ENCODE measurements at regions not wholly inside any gene's neighbourhood (a gene's known extent, or its start where the extent isn't known, plus 50 kb on each side); places are given as distances from the start of the nearest gene placed in this dataset.
"Not testable (repeated sequence)": the region's sequence is repeated elsewhere in the genome, so short reads cannot be mapped to it uniquely, and the experiment has no call there.

GRCh38 chr4:158122501-158122900, 50.3 kb downstream of the GASK1B start:
- ATAC-seq (ENCODE audit: low read depth in 2 of 2), result no peak
- Mint-ChIP-seq H3K9me3 (no peaks in the 10 kb centered on the region), H3K36me3 (no peaks in the 10 kb centered on the region), H3K4me3 (no peak overlapping the region), H3K27me3 (no peaks in the 10 kb centered on the region), H3K4me1 (no peaks in the 10 kb centered on the region), H3K27ac (no peak overlapping the region)
- no peak for DNase-seq

DNA sequence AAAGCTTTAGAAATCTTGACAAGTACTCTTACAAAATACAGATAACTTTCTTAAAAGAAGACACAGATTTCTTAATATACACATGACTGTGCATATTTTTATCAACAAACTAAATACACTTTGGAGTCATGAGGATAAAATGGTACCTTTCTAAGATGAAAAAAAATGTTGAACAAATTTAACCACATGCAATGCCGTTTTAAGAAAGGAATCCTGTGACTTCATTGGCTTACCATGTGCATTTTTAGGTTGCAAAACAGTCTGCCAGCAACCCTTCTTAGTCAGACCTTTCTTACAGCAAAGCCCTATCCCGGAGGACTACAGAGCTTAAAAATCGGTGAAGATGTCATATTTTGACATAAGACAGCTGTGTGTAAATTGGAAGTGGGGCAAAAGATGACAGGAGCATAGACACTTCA, 51.7 kb downstream of the GASK1B start:
- Mint-ChIP-seq H3K4me1 (no peaks in the 10 kb centered on the region), H3K4me3 (no peak overlapping the region), H3K27me3 (no peaks in the 10 kb centered on the region), H3K36me3 (no peaks in the 10 kb centered on the region), H3K9me3 (peaks cover 0 to 2% (median 0%) of the 10 kb centered on the region in 7 donors), H3K27ac (no peak overlapping the region)
- no peak for DNase-seq
- no peak for ATAC-seq (ENCODE audit: low read depth in 2 of 2)

- H3K36me3 Mint-ChIP-seq; H3K9me3 Mint-ChIP-seq; H3K27ac Mint-ChIP-seq; H3K27me3 Mint-ChIP-seq; H3K4me3 Mint-ChIP-seq; H3K4me1 Mint-ChIP-seq; ATAC-seq (ENCODE audit: low read depth in 2 of 2); DNase-seq: not testable (repeated sequence)
Observed at GRCh38 chr4:158120645-158121151, 52.1 kb downstream of the GASK1B start.

- no peak overlapping the region for H3K27ac Mint-ChIP-seq
- H3K9me3 Mint-ChIP-seq, result peaks cover 0 to 10% (median 2%) of the 10 kb centered on the region in 7 donors
- ATAC-seq (ENCODE audit: low read depth in 2 of 2) (no peak), DNase-seq (no peak)
- H3K36me3 Mint-ChIP-seq, result no peaks in the 10 kb centered on the region
- H3K4me3 Mint-ChIP-seq, result no peak overlapping the region
- no peaks in the 10 kb centered on the region for H3K4me1 Mint-ChIP-seq
- peaks cover 0 to 4% (median 0%) of the 10 kb centered on the region in 3 donors for H3K27me3 Mint-ChIP-seq
Observed at GRCh38 chr4:158112611-158113010, 60.2 kb downstream of the GASK1B start.

DNA sequence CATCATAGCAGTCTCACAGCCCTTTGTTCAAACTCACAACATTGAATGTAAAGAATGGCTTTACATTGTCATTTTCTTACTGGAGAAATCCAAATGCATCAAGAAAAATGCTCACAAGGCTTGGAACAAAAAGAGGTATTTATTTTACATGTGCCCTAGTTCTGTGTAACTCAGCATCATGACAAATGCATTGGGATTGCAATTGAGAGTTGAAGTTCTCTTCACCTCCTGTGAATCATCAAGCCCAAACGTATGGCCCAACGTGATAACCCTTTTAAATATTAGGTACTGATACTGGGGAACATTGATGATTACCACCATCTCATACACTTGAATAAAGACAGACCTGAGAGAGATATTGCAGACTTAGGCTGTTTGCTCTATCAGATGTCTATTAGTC, 61.6 kb downstream of the GASK1B start:
- Mint-ChIP-seq H3K36me3 (no peaks in the 10 kb centered on the region), H3K9me3 (peaks cover 0 to 8% (median 0%) of the 10 kb centered on the region in 7 donors), H3K27me3 (peaks cover 0 to 4% (median 0%) of the 10 kb centered on the region in 3 donors), H3K27ac (no peak overlapping the region), H3K4me1 (no peaks in the 10 kb centered on the region), H3K4me3 (no peak overlapping the region)
- ATAC-seq (ENCODE audit: low read depth in 2 of 2) (no peak), DNase-seq (no peak)

DNA sequence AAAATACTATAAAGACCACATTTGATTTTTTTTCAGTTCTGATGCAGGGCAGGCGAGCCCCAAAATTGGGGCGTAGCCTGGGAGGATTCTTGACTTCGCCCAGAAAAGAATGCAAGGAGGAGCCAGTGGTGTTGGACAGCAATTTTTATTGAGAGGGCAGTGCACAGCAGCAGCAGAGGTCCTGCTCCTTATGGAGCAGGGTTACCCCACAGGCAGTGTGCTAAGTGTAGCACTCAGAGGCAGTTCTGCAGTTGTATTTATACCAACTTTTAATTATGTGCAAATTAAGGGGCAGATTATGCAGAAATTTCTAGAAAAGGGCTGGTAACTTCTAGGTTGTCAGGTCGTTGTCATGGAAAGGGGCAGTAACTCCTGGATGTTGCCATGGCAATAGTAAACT, 69.9 kb downstream of the GASK1B start:
- Mint-ChIP-seq H3K27ac (peak overlapping the region in 1 of 6 donors; percentile 68), H3K36me3 (no peaks in the 10 kb centered on the region), H3K4me3 (no peak overlapping the region), H3K9me3 (peaks cover 0 to 5% (median 0%) of the 10 kb centered on the region in 7 donors), H3K4me1 (no peaks in the 10 kb centered on the region), H3K27me3 (no peaks in the 10 kb centered on the region)
- ATAC-seq (ENCODE audit: low read depth in 2 of 2) (no peak), DNase-seq (no peak)

- ATAC-seq (ENCODE audit: low read depth in 2 of 2), result no peak
- Mint-ChIP-seq H3K9me3 (peaks cover 0 to 5% (median 2%) of the 10 kb centered on the region in 7 donors), H3K36me3 (no peaks in the 10 kb centered on the region), H3K27ac (no peak overlapping the region), H3K4me3 (no peak overlapping the region), H3K27me3 (no peaks in the 10 kb centered on the region), H3K4me1 (no peaks in the 10 kb centered on the region)
- no peak for DNase-seq
Observed at GRCh38 chr4:158099686-158100085, 73.1 kb downstream of the GASK1B start.

DNA sequence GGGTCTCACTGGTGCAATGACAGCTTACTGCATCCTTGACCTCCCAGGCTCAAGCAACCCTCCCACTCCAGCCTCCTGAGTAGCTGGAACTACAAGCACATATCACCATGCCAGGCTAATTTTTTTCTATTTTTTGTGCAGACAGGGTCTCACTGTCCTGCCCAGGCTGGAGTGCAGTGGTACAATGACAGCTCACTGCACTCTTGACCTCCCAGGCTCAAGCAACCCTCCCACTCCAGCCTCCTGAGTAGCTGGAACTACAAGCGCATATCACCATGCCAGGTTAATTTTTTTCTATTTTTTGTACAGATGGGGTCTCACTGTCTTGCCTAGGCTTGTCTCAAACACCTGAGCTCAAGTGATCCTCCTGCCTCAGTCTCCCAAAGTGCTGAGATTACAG, 74.0 kb downstream of the GASK1B start:
- peaks cover 0 to 5% (median 2%) of the 10 kb centered on the region in 7 donors for H3K9me3 Mint-ChIP-seq
- no peaks in the 10 kb centered on the region for H3K27me3 Mint-ChIP-seq
- no peak for ATAC-seq (ENCODE audit: low read depth in 2 of 2)
- no peak overlapping the region for H3K27ac Mint-ChIP-seq
- H3K36me3 Mint-ChIP-seq, result no peaks in the 10 kb centered on the region
- H3K4me3 Mint-ChIP-seq, result no peak overlapping the region
- DNase-seq, result no peak
- no peaks in the 10 kb centered on the region for H3K4me1 Mint-ChIP-seq

DNA sequence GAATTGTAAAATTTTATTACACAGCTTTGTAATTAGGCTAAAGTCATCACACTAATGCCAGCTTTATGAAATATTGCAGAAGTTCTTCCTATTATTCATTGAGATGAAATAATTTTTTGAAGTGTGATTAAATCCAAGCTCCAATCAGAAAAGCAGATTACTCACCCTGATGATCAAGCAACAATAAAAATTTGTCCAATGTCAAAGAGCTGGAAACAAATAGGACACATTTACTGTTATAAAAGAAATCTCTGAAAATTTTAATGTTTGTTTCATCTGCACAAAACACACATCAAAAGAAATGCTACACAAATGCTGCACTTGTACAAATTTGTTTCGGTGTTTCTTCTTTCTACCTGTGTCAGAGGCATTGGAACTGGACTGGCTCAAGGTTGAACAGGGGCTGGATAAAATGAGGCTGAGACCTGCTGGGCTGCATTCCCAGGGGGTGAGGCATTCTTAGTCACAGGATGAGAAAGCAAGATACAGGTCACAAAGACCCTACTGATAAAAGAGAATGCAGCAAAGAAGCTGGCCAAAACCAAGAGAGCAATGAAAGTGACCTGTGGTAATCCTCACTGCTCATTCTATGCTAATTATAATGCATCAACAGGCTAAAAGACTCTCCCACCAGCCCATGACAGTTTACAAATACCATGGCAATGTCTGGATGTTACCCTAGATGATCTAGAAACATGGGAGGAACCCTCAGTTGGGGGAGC, 78.3 kb downstream of the GASK1B start:
- no peaks in the 10 kb centered on the region for H3K27me3 Mint-ChIP-seq
- H3K9me3 Mint-ChIP-seq, result peaks cover 0 to 4% (median 2%) of the 10 kb centered on the region in 7 donors
- DNase-seq, result no peak
- H3K27ac Mint-ChIP-seq, result no peak overlapping the region
- H3K36me3 Mint-ChIP-seq, result no peaks in the 10 kb centered on the region
- H3K4me3 Mint-ChIP-seq, result no peak overlapping the region
- ATAC-seq (ENCODE audit: low read depth in 2 of 2), result no peak
- H3K4me1 Mint-ChIP-seq, result no peaks in the 10 kb centered on the region

- Mint-ChIP-seq H3K9me3 (peaks cover 0 to 4% (median 1%) of the 10 kb centered on the region in 7 donors), H3K27me3 (no peaks in the 10 kb centered on the region), H3K27ac (no peak overlapping the region), H3K4me3 (no peak overlapping the region), H3K4me1 (no peaks in the 10 kb centered on the region), H3K36me3 (no peaks in the 10 kb centered on the region)
- ATAC-seq (ENCODE audit: low read depth in 2 of 2) (no peak), DNase-seq (no peak)
Observed at GRCh38 chr4:158090323-158090722, 82.5 kb downstream of the GASK1B start.

GRCh38 chr4:158089897-158090296, 82.9 kb downstream of the GASK1B start:
- H3K27me3 Mint-ChIP-seq; H3K9me3 Mint-ChIP-seq; H3K27ac Mint-ChIP-seq; DNase-seq; ATAC-seq (ENCODE audit: low read depth in 2 of 2); H3K36me3 Mint-ChIP-seq; H3K4me1 Mint-ChIP-seq; H3K4me3 Mint-ChIP-seq: not testable (repeated sequence)

GRCh38 chr4:158080354-158080753, 92.5 kb downstream of the GASK1B start:
- H3K27me3 Mint-ChIP-seq, result no peaks in the 10 kb centered on the region

DNA sequence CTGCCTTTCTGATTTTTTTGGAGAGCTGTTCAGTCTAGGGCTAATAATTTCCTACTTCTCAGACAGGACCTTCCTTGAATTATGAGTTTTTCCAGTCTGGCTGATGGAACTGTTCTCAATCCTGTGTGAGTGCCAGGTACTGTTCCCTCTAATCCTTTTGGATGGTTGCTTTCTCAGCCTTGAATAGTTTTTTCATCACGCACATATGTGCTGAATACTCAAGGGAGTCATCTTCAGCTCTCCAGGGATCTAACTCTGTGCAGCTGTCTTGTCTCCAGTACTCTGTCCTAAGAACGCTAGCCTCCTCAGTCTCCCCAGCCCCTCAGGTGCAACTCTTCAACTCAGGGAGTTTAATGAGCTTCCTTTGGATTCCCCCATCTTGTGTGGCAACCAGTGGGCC, 93.2 kb downstream of the GASK1B start:
- no peaks in the 10 kb centered on the region for H3K4me1 Mint-ChIP-seq
- no peak overlapping the region for H3K4me3 Mint-ChIP-seq
- no peaks in the 10 kb centered on the region for H3K27me3 Mint-ChIP-seq
- ATAC-seq (ENCODE audit: low read depth in 2 of 2), result no peak
- no peak overlapping the region for H3K27ac Mint-ChIP-seq
- H3K9me3 Mint-ChIP-seq, result peaks cover 0 to 9% (median 0%) of the 10 kb centered on the region in 7 donors
- no peak for DNase-seq
- no peaks in the 10 kb centered on the region for H3K36me3 Mint-ChIP-seq

More at GRCh38 chr4:158080354-158080753, 92.5 kb downstream of the GASK1B start:
- H3K9me3 Mint-ChIP-seq, result peaks cover 0 to 9% (median 0%) of the 10 kb centered on the region in 7 donors
- no peaks in the 10 kb centered on the region for H3K36me3 Mint-ChIP-seq
- DNase-seq, result no peak
- ATAC-seq (ENCODE audit: low read depth in 2 of 2), result no peak
- no peak overlapping the region for H3K4me3 Mint-ChIP-seq
- H3K27ac Mint-ChIP-seq, result no peak overlapping the region
- H3K4me1 Mint-ChIP-seq, result no peaks in the 10 kb centered on the region

DNA sequence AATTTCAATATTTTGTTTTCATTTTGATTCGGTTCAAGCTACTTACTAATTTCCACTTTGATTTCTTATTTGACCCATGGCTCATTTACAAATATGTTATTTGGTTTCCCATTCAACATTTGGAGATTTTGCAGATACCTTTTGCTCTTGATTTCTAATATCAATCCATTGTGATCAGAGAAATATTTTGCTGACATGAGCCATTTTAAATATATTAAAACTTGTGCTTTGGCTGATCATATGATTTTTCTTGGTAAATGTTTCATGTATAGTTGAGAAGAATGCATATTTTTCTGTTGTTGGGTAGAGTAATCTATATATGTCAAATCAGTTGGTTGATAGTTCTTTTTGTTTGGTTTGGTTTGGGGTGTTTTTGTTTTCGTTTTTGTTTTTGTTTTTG, 95.0 kb downstream of the GASK1B start:
- no peaks in the 10 kb centered on the region for H3K27me3 Mint-ChIP-seq

More for the DNA sequence above, 95.0 kb downstream of the GASK1B start:
- DNase-seq (no peak), ATAC-seq (ENCODE audit: low read depth in 2 of 2) (no peak)
- Mint-ChIP-seq H3K4me3 (no peak overlapping the region), H3K4me1 (no peaks in the 10 kb centered on the region), H3K9me3 (peaks cover 0 to 6% (median 0%) of the 10 kb centered on the region in 7 donors), H3K36me3 (no peaks in the 10 kb centered on the region), H3K27ac (no peak overlapping the region)
